ENCODE measurements at regions not wholly inside any gene's neighbourhood (a gene's known extent, or its start where the extent isn't known, plus 50 kb on each side); places are given as distances from the start of the nearest gene placed in this dataset.

GRCh38 chr1:87278825-87279535, 49.7 kb upstream of the LMO4 start:
- DNase-seq (ENCODE audit: low read depth, low spot score): no peak
- in situ Hi-C loops (cut with HindIII; ENCODE audit: low sequenced_read_pairs): no loop called here
- no peak overlapping the region for H3K4me3 ChIP-seq (ENCODE audit: low read depth, low read length)
- TF ChIP-seq CTCF (IDR thresholded peaks at IDR 0.05; ENCODE audit: low read depth, low read length): no peak
